Hepatic stellate cell (primary cell): ENCODE measurements at regions not wholly inside any gene's neighbourhood (a gene's known extent, or its start where the extent isn't known, plus 50 kb on each side); places are given as distances from the start of the nearest gene placed in this dataset.

Source experiments
- DNase-seq: peaks from one replicate; pipeline ENCODE4 v3.0.0; 2011; ENCODE audit warnings: low spot score

DNA sequence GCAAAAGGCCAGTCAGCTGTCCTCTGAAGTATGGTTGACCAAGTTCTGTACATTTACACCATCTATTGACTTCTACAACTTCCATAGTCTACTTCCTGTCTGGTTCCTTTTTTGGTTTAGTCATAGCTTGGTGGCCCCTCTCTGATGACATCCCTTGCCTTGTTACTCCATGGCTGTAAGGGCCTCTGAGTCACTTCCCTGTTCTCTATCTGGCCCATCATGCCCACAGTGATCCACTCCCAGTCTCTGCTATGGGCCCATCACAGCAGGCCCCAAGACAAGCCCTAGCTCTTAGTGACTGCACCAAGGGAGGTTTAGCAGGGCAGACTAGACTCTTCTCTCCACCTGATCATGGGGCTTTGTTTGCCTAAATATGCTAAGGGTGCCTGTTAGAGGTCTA lies 441.6 kb downstream of the HACE1 start:
- DNase-seq = no peak

DNA sequence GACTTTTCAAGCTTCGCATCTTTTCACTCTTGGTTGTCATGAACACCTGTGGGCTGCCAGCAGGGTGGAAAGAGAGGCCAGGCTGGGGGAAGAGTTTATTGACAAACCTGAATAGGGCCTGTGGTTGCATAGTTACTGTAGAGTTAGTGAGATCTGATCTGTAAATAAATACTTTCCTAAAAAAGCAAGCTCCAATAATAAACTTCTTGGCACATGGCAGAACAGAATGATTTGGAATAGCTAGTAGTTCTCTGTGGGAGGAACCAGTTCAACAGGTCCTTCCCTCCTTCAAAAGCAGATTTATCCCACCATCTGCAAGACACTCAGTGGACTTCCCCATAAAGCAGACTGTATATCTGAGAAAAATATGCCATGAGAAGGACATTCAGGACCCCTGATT lies 445.0 kb downstream of the HACE1 start:
- no peak for DNase-seq

DNA sequence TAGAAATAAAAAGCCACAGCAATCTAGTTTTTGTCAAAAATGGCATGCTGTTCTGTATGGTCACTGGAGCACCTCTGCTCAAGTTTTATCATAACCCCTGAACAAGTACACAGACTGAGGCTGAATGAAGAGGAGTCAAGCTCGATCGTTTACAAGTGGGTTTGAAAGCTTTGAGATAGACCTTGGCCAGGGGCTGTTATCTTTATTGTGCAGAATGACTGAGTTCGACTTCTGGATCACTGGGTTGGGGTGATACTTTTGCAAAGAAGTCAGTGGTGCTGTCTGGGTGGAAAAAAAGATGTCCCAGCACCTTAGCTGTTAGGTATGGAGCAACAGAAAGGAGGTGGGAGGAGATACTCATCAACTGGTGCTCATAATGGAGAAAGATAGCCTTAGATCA lies 446.0 kb downstream of the HACE1 start:
- no peak for DNase-seq

DNA sequence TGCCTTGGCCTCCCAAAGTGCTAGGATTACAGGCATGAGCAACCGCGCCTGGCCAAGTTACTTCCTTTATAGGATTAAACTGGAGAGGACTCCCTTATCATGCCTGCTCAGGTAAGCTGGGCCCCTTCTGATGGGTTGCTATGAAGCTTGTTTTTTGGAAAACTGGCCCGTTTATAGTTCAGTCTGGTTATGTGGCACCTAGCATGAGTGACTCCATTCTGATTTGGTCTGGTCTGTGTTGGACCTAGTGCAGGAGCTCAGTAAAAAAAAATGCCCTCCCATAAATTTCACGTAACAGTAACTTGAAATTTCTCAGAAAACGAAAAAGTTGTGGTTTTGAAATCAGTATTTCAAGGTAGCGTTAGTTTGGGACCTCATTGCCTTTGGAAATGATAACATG lies 448.4 kb downstream of the HACE1 start:
- no peak for DNase-seq

DNA sequence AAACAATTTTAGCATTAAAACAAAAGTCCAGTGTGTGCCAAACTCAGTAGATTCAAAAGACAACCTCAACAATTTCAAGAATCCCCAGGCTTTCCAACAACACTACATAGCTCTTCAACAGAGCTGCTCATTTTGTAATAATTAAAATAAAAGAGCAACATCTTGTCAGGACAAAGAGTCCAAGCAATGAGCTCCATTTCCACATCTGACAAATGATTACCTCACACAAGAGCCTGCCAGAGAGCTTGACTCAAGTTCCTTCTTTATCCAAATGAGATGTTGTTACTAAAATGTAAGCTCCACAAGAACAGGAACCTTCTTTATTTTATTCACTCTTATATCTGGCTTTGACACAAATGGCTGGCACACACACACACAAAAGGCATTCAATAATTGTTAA lies 449.8 kb downstream of the HACE1 start:
- DNase-seq = no peak

DNA sequence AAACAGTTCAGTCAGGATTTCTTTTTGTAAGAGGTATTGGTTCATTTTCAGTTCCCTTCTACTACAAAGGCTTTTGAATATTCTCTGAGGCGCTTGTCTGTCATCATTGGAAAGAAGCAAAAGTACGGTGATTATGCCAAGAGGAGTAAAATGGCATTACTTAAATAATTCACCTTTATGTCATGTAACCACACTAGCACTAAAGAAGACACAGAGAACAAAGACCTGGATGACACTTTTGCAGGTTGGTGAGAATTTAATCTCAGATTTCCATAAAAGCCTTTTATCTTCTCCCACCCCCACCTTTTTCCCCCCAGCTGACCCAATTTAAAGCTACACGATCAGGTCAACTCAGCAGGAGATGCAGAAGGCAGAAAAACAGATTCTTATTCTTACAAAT lies 451.8 kb downstream of the HACE1 start:
- no peak for DNase-seq

DNA sequence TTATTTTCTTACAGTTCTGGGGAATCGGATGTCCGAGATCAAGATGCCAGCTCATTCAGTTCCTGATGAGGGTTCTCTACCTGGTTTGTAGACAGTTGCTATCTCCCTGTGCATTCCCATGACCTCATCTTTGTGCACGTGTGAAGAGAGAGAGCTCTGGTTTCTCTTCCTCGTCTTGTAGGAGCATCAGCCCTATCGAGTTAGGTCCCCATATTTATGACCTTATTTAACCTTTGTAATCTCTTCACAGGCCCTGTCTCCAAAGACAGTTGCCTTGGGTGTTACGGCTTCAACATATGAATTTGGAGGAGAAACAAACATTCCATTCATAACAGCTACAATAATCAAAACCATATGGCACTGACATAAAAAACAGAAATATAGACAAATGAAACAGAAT lies 455.3 kb downstream of the HACE1 start:
- DNase-seq = no peak

DNA sequence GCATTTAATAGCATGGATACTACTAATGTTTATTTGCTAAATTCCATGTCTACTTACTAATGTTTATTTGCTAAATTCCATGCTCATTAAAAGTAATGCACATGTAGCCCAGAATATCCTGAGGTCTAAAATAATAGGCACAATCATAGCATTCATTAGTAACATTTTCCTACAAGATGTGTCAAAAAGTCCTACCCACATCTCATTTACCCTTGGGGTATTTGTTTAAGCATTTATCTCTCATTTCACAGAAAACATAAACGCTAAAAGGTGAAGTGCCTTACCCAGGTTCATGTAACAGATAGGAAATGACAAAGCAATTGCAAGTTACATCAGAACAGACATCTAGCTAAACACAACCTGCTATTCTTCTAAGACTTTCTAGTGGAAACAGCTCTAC lies 457.1 kb downstream of the HACE1 start:
- no peak for DNase-seq

DNA sequence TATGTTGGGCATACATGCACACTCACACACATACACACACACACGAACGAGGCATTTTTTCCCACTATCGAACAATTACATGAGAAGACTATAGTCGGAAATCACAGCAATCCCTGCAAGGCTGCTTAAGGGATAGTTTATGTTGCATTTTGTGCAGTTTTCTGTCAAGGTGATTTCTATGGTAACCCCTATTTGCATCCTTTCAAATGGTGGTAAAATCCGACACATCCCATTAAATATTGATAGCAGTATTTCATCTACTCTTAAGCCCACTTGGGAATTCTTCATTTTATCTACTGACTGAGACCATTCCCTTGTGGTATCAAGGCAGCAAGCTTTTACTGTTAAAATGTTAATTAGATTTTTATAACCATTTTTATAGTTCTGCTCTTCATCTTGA lies 457.8 kb downstream of the HACE1 start:
- DNase-seq = no peak

DNA sequence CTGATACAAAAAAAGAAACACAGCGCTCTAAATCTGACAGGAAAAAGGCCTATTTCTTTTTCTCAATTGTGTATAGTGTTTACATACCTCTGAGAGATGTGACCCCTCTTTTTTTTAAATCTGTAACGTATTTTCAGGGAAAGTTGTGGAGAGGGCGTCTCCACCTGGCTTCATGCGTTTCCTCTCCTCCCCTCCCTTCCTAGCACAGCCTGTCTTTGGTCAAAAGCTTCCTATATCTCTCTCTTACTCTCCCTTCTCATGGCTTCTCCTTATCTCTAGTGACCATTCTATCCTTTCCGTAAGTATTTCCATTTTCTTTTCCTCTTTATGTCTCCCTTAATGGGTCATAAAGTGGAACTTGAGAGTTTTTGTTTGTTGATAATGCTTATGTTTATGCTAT lies 458.9 kb downstream of the HACE1 start:
- no peak for DNase-seq

DNA sequence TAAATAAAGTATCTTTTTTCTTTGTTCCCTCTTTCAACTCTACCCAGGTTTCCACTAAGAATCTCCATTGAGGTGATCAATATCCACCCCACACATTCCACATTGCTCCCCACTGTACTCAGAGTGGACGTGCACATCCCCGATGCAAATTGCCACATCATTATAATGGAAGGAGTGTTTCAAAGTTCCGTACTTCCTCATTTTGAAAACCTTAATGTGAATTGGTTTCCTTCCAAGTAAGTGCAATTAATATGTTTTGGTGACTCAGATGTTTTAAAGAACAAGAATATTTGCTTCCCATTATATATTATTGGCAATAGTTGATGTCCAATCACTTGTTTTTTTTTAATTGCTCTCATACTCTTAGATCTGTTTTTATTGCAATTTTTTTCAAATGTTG lies 463.6 kb downstream of the HACE1 start:
- DNase-seq = no peak

DNA sequence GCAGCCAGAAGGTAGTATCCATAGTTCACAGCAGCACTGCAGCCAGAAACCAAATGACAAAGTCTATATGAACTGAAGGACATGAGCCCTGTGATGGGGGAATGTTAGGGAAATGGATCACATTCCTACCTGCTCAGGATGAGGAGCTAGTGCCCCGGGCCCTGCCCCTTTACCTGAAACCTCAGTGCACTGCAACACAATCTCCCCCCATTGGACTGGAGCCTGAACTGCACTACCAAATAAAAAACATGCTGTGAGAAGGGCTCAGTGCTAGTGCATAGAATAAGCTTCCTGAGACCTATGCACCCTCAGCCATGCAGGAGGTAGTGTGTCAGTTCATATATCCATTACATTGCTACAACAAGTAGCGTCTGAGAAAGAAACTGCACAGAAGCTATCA lies 477.8 kb downstream of the HACE1 start:
- DNase-seq = no peak

DNA sequence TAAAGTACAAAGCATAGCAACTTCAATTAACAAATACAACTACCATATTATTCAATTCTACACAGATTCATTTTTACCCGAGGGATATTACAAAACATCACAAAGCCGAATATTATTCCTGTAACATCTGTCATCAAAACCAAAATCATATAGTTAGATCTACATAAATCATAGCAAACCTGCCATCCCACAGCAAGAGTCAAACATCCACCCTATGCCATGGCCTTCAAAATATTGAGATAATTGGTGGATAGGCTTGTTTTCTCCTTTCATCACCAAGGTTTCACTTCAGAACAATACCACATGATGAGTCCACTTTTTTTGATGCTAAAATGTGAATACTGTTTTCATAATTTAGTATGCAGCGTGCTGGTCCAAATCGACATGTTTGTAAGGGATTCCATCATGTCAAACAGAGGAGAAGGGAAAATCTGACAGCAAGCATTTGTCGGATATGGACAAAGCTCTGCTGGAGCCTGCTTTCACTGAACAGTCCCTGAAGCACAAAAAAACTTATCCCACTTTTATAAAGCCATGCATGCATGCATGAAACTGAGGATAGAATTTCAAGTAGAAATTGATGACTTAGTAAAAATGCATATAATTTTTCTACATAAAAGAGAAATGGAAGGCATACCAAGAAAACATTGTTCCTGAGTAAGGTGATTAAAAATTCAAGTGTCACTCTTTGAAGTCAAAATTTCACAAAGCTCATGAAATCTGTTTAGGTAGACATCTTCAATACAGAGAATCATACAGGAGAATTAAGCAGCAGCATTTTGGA lies 494.1 kb downstream of the HACE1 start:
- DNase-seq = no peak

DNA sequence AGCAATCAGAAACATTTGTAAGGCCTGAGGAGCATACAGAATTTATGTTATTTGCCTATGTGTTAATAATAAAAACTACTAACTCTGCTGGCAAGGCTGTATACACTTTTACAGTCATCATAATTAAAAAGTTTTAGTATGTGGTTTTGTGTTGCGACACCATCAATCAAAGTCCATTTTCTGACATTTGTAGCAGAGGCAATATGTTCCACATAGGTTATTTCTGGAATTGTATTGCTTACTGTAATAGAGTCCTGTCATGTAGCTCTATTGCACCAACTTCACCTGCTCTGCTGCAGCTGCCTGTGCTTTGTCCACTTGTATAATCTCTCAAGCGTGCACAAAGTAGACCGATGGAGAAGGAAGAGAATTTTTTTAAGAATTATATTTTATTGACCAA lies 501.8 kb downstream of the HACE1 start:
- no peak for DNase-seq

DNA sequence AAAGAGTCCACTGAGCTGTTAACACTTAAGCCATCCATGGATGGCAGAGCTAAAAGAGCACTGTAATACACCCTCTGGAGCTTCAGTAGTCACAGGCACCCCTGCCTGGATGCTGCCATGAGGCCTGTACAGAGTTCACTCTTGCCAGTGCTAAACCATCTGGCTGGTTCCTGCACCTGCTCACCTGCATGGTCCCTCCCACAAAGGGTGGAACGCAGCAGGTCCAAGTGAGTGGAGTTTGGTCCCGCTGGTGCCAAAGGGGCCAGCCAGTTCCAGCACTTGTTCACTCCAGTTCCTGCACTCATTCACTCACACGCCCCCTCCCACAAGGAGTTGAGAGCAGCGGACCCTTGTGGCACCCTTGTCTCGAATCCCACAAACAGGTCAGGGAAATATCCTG lies 503.5 kb downstream of the HACE1 start:
- DNase-seq = no peak

DNA sequence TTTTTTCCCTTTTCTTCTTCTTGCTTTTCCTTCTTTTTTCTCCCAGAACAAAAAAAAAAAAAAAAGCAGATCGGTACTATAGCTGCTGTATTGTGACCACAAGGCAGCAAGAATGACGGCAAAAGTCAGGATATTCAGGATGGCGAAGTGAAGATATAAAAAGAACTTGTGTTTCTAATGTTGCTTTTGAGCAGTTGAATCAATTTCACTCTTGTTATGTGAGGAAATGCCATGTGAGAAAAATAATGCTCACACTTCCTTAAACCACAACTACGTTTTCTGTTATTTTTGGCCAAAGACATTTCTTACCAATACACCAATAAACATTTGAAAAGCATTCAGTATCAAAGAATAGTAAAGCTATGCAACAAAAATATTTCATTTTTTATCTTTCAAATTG lies 510.5 kb downstream of the HACE1 start:
- no peak for DNase-seq

DNA sequence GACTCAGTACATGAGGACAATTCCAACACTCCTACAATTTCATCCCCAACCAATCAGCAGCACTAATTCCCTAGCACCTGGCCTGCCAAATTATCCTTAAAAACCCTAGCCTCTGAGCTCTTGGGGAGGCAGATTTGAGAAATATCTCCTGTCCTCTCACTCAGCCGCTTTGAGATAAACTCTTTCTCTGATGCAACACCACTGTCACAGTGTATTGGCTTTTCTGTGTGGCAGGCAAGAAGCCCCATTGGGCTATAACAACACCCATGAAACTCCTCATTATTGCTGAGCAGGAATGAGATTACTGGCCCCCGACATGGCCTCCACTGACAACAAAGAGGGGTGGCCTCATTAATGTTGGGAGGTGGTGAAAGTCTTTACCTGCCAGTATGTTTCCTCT lies 515.5 kb downstream of the HACE1 start:
- no peak for DNase-seq

DNA sequence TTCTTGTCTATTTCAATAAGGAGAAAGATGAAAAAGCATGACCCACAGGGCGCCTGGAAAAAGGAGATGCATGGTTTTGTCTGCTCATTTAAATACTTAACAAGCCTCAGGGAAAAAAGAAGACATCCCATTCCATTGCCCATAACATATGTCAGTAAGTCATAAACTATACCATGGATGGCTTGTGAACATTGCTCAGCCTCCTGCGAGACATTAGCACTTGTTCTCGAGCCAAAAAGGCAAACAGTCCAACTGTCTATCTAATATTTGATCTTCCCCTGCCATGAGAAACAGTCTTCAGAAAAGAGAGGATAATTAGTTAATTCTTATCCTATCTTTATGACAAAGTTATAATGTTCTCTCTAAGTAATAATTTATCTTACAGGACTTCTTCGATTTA lies 527.4 kb downstream of the HACE1 start:
- DNase-seq = no peak

DNA sequence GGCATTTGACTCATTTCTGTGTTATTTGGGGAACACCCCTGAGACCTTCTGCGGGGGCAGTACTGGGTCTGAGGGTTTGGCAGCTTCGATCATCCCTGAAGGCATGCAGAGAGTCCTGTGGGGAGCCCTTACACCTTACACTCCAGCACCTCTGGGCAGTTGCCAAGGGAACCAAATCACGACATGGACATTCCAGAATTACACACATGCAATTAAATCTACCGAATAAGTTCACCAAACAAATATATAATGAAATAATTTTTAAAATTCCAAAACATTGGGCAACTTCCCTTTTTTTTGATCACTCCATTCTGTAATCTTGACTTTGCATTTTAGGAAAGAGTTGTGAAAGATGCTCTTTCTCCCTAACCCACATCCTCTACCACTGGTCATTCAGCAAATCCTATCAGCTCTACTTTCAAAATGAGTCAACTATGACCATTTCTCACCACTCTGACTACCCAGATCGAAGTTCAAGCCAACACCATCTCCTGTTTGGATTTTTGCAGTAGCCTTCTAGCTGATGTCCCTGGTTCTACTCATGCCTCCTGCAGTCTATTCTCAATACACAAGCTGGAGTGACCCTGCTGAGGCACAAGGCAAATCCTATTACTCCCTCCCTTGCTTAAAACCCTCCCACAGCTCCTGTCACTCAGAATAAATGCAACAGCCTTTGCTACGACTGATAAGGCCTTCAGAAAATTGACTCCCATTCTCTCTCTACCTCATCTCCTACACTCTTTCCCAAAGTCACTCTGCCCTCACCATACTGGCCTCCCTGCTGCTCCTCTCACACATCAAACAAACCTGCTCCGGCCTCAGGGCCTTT lies 533.3 kb downstream of the HACE1 start:
- no peak for DNase-seq

DNA sequence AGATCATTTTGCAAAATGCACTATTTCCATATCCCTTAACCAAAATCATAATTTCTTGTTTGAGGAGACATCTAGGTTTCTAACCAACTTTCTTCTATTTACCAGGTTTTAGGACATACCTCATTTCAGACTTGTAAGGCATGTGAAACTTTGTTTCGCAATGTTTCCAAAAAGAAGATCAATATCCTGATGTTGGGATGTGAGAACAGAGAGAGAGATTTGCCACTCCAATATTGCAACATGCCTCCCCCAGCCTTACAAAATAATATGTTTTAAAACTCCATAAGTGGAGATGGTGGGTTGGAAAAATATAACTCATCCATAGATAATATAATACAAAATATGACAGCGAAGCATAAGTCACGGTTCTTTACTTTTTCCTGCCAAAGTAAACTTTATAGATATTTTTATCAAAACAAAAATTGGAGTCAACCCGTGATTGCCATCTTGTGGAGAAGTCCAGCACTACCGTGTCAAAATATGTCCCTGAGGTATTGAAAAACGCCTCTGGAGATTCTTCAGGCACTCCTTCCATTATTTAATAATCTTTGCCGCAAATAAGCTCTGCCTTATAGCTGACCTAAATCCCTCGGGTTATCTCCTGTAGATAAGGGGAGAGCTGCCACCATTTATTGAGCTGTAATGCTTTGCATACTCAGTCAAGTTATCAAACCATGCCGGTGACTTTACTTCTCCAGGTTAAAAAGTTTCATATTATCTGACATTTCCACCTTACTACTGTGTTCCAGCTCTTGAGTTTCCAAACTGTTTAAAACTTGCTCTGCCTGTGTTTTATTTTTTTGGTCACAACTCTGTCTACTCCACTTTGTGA lies 534.2 kb downstream of the HACE1 start:
- DNase-seq = peak; percentile 10

DNA sequence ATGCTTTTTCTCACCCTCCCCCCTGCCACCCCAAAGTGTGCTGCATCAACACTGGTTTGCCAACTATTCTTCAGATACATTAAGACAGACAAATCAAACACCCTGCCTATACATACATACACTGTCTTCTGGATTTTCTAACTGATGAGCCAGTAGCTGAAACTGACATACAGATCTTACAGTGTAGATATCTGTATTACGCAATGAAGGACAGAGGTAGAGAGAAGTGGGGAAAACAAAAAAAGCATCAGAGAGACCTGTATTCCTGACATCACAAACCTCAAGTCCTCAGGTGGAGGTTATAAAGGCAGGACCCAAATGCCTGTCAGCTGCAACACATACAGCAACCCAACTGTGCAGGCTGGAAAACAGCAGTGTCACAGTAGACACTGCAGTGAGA lies 535.4 kb downstream of the HACE1 start:
- no peak for DNase-seq

DNA sequence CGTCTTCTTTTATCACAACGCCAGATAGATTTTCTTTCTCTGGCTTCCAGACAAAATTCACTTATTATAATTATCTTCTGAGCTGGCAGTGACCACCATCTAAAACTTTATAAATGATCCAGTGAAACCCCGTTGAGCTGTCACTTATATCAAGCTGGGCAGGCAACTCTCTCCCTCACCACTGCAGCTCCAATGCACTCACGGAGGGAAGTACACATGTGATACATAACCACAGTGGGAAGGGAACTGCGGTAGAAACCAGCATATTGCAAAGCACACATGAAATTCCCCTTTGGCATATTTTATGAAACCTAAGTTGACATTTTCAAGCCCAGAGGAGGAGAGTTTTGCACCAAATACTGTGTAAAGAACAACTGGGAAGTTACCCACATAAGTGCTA lies 536.9 kb downstream of the HACE1 start:
- no peak for DNase-seq

DNA sequence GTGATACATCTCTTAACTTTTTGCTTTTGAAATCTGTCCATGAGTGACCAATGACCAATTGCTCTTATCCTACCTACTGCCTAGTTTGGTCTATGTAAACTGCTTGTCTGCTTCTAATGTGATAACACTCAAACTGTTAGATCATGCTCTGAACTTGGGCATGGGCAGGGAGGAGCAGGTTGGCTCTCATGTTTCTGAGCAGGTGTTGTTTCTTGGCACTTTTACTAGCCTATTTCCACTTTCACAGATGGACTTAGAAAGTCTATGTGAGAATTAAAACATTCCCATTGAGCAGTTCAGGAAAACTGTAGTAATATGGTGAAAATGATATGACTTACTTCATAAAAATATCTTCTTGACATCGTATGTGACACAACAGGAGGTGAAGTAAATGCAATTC lies 538.4 kb downstream of the HACE1 start:
- DNase-seq = no peak
